ENCODE measurements at regions not wholly inside any gene's neighbourhood (a gene's known extent, or its start where the extent isn't known, plus 50 kb on each side); places are given as distances from the start of the nearest gene placed in this dataset.

- TF ChIP-seq CTCF (IDR thresholded peaks at IDR 0.05) (no peak), POLR2A (IDR thresholded peaks at IDR 0.05) (no peak)
These were observed 954.5 kb downstream of the ZPLD1 start for GRCh38 chr3:103389356-103389755.
